HUES48 (cell line): ENCODE measurements at regions not wholly inside any gene's neighbourhood (a gene's known extent, or its start where the extent isn't known, plus 50 kb on each side); places are given as distances from the start of the nearest gene placed in this dataset.

ENCODE experiments used
- H3K27ac ChIP-seq: one replicate; pipeline ENCODE4 v1.7.0; 2013; ENCODE audit warnings: low read depth, low read length, inconsistent platforms
- H3K27me3 ChIP-seq: 2 replicates; pipeline ENCODE4 v1.6.1; 2013; ENCODE audit warnings: mild to moderate bottlenecking, low read length; ENCODE audit not compliant: control insufficient read depth, insufficient read depth
- H3K36me3 ChIP-seq: 2 replicates; pipeline ENCODE4 v1.6.1; 2013; ENCODE audit warnings: low read length; ENCODE audit not compliant: control insufficient read depth, insufficient read depth
- H3K4me1 ChIP-seq: 2 replicates; pipeline ENCODE4 v1.6.1; 2013; ENCODE audit warnings: mild to moderate bottlenecking, low read length; ENCODE audit not compliant: control insufficient read depth, insufficient read depth
- H3K4me3 ChIP-seq: 2 replicates; pipeline ENCODE4 v1.5.1; 2013; ENCODE audit warnings: mild to moderate bottlenecking, low read depth, low read length
- H3K9ac ChIP-seq: 2 replicates; pipeline ENCODE4 v1.6.1; 2013; ENCODE audit warnings: mild to moderate bottlenecking, low read depth, low read length, moderate library complexity
- H3K9me3 ChIP-seq: 2 replicates; pipeline ENCODE4 v1.6.1; 2013; ENCODE audit warnings: low read length; ENCODE audit not compliant: control insufficient read depth, insufficient read depth

DNA sequence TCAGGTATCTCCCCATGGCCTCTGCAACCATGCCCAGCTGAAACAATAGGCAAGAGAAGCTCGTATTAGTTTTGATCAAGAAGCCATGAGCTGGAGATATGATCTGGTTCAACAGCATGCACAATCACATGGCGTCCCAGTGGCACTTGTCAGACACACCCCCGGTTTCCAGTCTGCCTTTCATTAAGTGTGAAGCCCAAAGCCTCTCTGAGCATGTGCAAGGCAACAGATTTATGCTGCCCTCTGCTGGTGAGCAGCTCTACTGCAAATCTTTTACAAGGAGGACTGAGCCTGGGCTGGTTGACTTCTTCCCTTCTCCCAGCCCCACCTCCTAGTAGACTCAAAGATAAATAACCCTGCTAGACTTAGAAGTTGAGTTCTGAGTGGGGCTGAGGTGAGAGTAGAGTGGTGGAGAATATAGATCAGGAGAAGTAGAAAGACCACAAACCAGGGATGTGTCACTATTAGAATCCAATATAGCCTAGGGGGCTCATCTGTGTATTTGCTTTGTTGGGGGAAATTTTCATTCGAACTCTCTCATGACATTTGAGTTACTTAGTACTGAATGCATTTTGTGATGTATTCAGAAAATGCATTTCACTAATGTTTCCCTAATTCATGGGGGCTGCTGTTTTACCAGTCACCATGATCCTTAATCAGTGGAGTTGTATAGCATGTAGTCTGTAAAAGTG is 53.7 kb upstream of the MBIP start:
- Histone ChIP-seq H3K9me3 (no peaks in the 10 kb centered on the region), H3K9ac (no peak overlapping the region), H3K4me3 (no peak overlapping the region), H3K4me1 (no peaks in the 10 kb centered on the region), H3K36me3 (no peaks in the 10 kb centered on the region), H3K27me3 (peaks cover 2% of the 10 kb centered on the region), H3K27ac (no peak overlapping the region)
